ENCODE measurements at regions not wholly inside any gene's neighbourhood (a gene's known extent, or its start where the extent isn't known, plus 50 kb on each side); places are given as distances from the start of the nearest gene placed in this dataset.

- Histone ChIP-seq H3K4me1 (ENCODE audit: control insufficient read depth in 1 of 2, insufficient read depth in 2 of 2, low read length in 2 of 2) (no peaks in the 10 kb centered on the region), H3K9me3 (ENCODE audit: control insufficient read depth in 1 of 2, low read length in 2 of 2) (no peaks in the 10 kb centered on the region), H3K27me3 (ENCODE audit: control insufficient read depth in 1 of 2, insufficient read depth in 2 of 2, low read length in 2 of 2) (no peaks in the 10 kb centered on the region), H3K36me3 (ENCODE audit: control insufficient read depth in 1 of 2, insufficient read depth in 2 of 2, low read length in 2 of 2) (no peaks in the 10 kb centered on the region), H3K4me3 (ENCODE audit: low read depth in 1 of 2, low read length in 2 of 2) (no peak overlapping the region), H3K9ac (ENCODE audit: low read depth in 1 of 2, low read length in 2 of 2) (no peak overlapping the region), H3K27ac (ENCODE audit: low read depth, low read length) (no peak overlapping the region)
Measured at GRCh38 chr11:122173587-122173986, 57.6 kb upstream of the BLID start.

DNA sequence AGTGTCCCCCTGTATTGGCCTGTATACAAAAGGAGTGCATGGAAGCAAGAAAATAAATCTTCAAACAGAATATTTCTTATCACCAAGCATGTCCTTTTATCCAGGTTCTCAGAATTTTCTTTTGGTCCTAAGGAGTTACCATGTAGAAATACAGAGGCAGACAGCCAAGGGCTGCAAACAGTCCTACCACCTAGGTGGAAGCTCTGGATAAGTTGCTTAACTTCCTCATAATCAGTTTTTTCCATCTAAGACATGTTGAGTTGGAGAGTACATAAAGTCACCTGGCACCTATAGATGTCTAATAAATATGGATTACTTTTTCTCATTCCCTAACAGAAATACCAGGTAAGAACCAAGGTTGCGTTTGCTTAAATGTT is 57.0 kb upstream of the BLID start:
- H3K4me3 ChIP-seq (ENCODE audit: low read depth in 1 of 2, low read length in 2 of 2), result no peak overlapping the region
- H3K9ac ChIP-seq (ENCODE audit: low read depth in 1 of 2, low read length in 2 of 2), result no peak overlapping the region
- no peak overlapping the region for H3K27ac ChIP-seq (ENCODE audit: low read depth, low read length)
- no peaks in the 10 kb centered on the region for H3K4me1 ChIP-seq (ENCODE audit: control insufficient read depth in 1 of 2, insufficient read depth in 2 of 2, low read length in 2 of 2)
- H3K36me3 ChIP-seq (ENCODE audit: control insufficient read depth in 1 of 2, insufficient read depth in 2 of 2, low read length in 2 of 2), result no peaks in the 10 kb centered on the region
- H3K27me3 ChIP-seq (ENCODE audit: control insufficient read depth in 1 of 2, insufficient read depth in 2 of 2, low read length in 2 of 2), result no peaks in the 10 kb centered on the region
- no peaks in the 10 kb centered on the region for H3K9me3 ChIP-seq (ENCODE audit: control insufficient read depth in 1 of 2, low read length in 2 of 2)

DNA sequence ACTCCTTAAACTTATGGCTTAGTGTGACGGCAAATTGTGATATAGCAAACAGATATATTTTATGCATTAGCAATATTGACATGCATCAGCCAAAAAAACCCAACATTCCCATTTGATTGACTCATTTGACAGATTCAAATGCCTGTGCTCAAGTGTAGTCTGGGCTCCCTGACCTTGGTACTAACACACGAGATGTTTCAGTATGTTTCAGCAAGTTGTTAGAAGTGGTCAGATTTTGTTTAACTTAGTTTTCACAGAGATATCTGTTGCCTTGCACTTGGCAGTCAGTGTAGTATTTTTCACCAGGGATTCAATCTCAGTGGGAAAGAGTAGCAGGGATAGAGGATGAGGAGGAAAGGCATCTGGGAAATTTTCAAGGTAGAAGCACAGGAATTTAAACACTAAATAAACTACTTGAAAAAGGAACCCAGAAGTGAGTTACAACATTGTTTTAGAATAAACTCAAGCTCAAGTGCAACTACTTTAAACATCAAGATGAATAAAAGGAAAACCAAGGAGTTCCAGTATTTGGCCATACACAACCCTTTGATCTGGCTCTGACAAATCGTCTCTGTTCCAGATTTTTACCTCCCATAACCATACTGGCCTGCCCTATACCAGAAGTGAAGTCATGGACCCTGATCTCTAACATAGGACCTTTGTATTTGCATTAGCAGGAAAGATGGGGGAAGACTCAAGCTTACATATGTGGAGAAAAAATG is 56.5 kb upstream of the BLID start:
- H3K4me1 ChIP-seq (ENCODE audit: control insufficient read depth in 1 of 2, insufficient read depth in 2 of 2, low read length in 2 of 2), result no peaks in the 10 kb centered on the region
- no peak overlapping the region for H3K27ac ChIP-seq (ENCODE audit: low read depth, low read length)
- no peak overlapping the region for H3K4me3 ChIP-seq (ENCODE audit: low read depth in 1 of 2, low read length in 2 of 2)
- H3K27me3 ChIP-seq (ENCODE audit: control insufficient read depth in 1 of 2, insufficient read depth in 2 of 2, low read length in 2 of 2), result no peaks in the 10 kb centered on the region
- H3K9me3 ChIP-seq (ENCODE audit: control insufficient read depth in 1 of 2, low read length in 2 of 2), result no peaks in the 10 kb centered on the region
- H3K36me3 ChIP-seq (ENCODE audit: control insufficient read depth in 1 of 2, insufficient read depth in 2 of 2, low read length in 2 of 2), result no peaks in the 10 kb centered on the region
- H3K9ac ChIP-seq (ENCODE audit: low read depth in 1 of 2, low read length in 2 of 2), result no peak overlapping the region

- Histone ChIP-seq H3K4me3 (ENCODE audit: low read depth in 1 of 2, low read length in 2 of 2) (no peak overlapping the region), H3K27me3 (ENCODE audit: control insufficient read depth in 1 of 2, insufficient read depth in 2 of 2, low read length in 2 of 2) (no peaks in the 10 kb centered on the region), H3K9ac (ENCODE audit: low read depth in 1 of 2, low read length in 2 of 2) (no peak overlapping the region), H3K4me1 (ENCODE audit: control insufficient read depth in 1 of 2, insufficient read depth in 2 of 2, low read length in 2 of 2) (no peaks in the 10 kb centered on the region), H3K9me3 (ENCODE audit: control insufficient read depth in 1 of 2, low read length in 2 of 2) (no peaks in the 10 kb centered on the region), H3K36me3 (ENCODE audit: control insufficient read depth in 1 of 2, insufficient read depth in 2 of 2, low read length in 2 of 2) (no peaks in the 10 kb centered on the region), H3K27ac (ENCODE audit: low read depth, low read length) (no peak overlapping the region)
Measured at GRCh38 chr11:122170815-122171475, 54.9 kb upstream of the BLID start.

DNA sequence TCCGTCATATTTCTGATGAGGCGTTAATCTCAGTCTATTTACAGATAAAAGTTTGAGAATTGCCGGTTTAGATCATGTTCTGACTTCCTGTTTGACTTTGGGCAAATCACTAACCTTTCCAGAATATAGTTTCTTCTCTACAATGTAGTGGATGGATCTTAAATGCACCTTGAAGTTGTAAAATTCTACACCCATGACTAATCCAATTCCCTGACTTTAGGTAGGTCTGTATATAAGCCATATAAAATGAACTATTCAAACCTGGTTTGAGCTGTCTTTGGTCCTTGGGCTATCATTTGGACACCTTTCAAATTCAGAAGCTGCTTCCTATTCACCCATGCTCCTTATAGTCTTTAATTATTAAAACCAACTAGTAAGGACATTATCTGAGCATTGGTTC is 52.2 kb upstream of the BLID start:
- H3K27ac ChIP-seq (ENCODE audit: low read depth, low read length), result no peak overlapping the region
- H3K27me3 ChIP-seq (ENCODE audit: control insufficient read depth in 1 of 2, insufficient read depth in 2 of 2, low read length in 2 of 2), result no peaks in the 10 kb centered on the region
- H3K9me3 ChIP-seq (ENCODE audit: control insufficient read depth in 1 of 2, low read length in 2 of 2), result no peaks in the 10 kb centered on the region
- H3K36me3 ChIP-seq (ENCODE audit: control insufficient read depth in 1 of 2, insufficient read depth in 2 of 2, low read length in 2 of 2), result no peaks in the 10 kb centered on the region
- H3K4me1 ChIP-seq (ENCODE audit: control insufficient read depth in 1 of 2, insufficient read depth in 2 of 2, low read length in 2 of 2), result no peaks in the 10 kb centered on the region
- H3K4me3 ChIP-seq (ENCODE audit: low read depth in 1 of 2, low read length in 2 of 2), result no peak overlapping the region
- no peak overlapping the region for H3K9ac ChIP-seq (ENCODE audit: low read depth in 1 of 2, low read length in 2 of 2)

DNA sequence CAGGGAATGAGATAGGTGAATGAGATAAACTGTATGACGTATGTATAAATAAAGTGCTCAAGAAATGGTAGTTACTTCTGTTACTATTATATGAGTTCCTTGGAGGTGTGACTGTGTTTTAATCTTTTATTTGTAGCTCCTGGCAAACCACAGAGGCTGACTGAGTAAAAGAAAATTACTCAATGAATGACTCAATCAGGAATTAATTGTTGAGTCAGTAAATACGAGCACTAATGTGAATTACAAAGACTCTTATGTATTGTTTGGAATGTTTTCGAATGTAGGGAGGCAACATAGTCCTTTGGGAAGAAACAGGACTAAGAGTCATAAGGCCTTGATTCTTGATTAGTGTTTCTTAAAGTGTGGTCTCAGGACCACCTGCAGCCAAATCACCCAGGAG is 51.1 kb upstream of the BLID start:
- no peak overlapping the region for H3K9ac ChIP-seq (ENCODE audit: low read depth in 1 of 2, low read length in 2 of 2)
- no peak overlapping the region for H3K4me3 ChIP-seq (ENCODE audit: low read depth in 1 of 2, low read length in 2 of 2)
- H3K36me3 ChIP-seq (ENCODE audit: control insufficient read depth in 1 of 2, insufficient read depth in 2 of 2, low read length in 2 of 2), result no peaks in the 10 kb centered on the region
- no peak overlapping the region for H3K27ac ChIP-seq (ENCODE audit: low read depth, low read length)
- H3K9me3 ChIP-seq (ENCODE audit: control insufficient read depth in 1 of 2, low read length in 2 of 2), result no peaks in the 10 kb centered on the region
- H3K4me1 ChIP-seq (ENCODE audit: control insufficient read depth in 1 of 2, insufficient read depth in 2 of 2, low read length in 2 of 2), result no peaks in the 10 kb centered on the region
- H3K27me3 ChIP-seq (ENCODE audit: control insufficient read depth in 1 of 2, insufficient read depth in 2 of 2, low read length in 2 of 2), result no peaks in the 10 kb centered on the region

GRCh38 chr11:122165607-122166371 is 49.8 kb upstream of the BLID start:
- H3K27ac ChIP-seq (ENCODE audit: low read depth, low read length), result no peak overlapping the region
- no peak overlapping the region for H3K4me3 ChIP-seq (ENCODE audit: low read depth in 1 of 2, low read length in 2 of 2)
- no peak overlapping the region for H3K9ac ChIP-seq (ENCODE audit: low read depth in 1 of 2, low read length in 2 of 2)

More at GRCh38 chr11:122165607-122166371, 49.8 kb upstream of the BLID start:
- H3K4me1 ChIP-seq (ENCODE audit: control insufficient read depth in 1 of 2, insufficient read depth in 2 of 2, low read length in 2 of 2), result no peaks in the 10 kb centered on the region
- H3K36me3 ChIP-seq (ENCODE audit: control insufficient read depth in 1 of 2, insufficient read depth in 2 of 2, low read length in 2 of 2), result no peaks in the 10 kb centered on the region
- no peaks in the 10 kb centered on the region for H3K27me3 ChIP-seq (ENCODE audit: control insufficient read depth in 1 of 2, insufficient read depth in 2 of 2, low read length in 2 of 2)
- H3K9me3 ChIP-seq (ENCODE audit: control insufficient read depth in 1 of 2, low read length in 2 of 2), result no peaks in the 10 kb centered on the region
